IMR-90 (cell line): ENCODE measurements at regions not wholly inside any gene's neighbourhood (a gene's known extent, or its start where the extent isn't known, plus 50 kb on each side); places are given as distances from the start of the nearest gene placed in this dataset.

Experiments
- ATAC-seq: fragments of 200-7000 bp; cut with Tn5 transposase; 2 replicates; pipeline ENCODE4 v1.9.1; 2020; ENCODE audit warnings: low read depth, mild to moderate bottlenecking, moderate library complexity
- BruUV-seq: library from RNA; stranded (reverse); fragments of 400-500 nt; replicated peaks from 2 replicates; lab custom pipeline; 2021; lab: Mats Ljungman, UMichigan
- CTCF ChIA-PET: fragments of 300-600 bp; formaldehyde crosslinking; extraction: SDS; loops from one replicate; lab custom pipeline; 2021; ENCODE audit warnings: antibody characterized with exemption; lab: Yijun Ruan, JAX
- POLR2A ChIA-PET: fragments of 300-600 bp; sonication (Branson Sonifier 250); formaldehyde crosslinking; loops from one replicate; lab custom pipeline; 2022; ENCODE audit warnings: antibody characterized with exemption; ENCODE audit not compliant: unreplicated experiment; lab: Charles Lee
- DNase-seq: peaks from one replicate; pipeline ENCODE4 v3.0.0; 2013
- H2AFZ ChIP-seq: replicated peaks from 2 replicates; pipeline ENCODE3; 2013; ENCODE audit warnings: low read length, mild to moderate bottlenecking; ENCODE audit not compliant: poor library complexity
- H2AK5ac ChIP-seq: 2 replicates; pipeline ENCODE4 v1.6.1; 2013; ENCODE audit warnings: low read depth, low read length, inconsistent platforms
- H2AK9ac ChIP-seq: replicated peaks from 2 replicates; pipeline ENCODE3; 2013; ENCODE audit warnings: mild to moderate bottlenecking, low read depth, low read length, moderate library complexity; ENCODE audit not compliant: poor library complexity
- H2BK120ac ChIP-seq: 2 replicates; pipeline ENCODE4 v1.6.1; 2013; ENCODE audit warnings: low read depth, low read length, inconsistent platforms
- H2BK15ac ChIP-seq: 3 replicates; pipeline ENCODE4 v1.6.1; 2013; ENCODE audit warnings: low read depth, low read length, inconsistent platforms
- H2BK20ac ChIP-seq: 2 replicates; pipeline ENCODE4 v1.6.1; 2013; ENCODE audit warnings: low read depth, mild to moderate bottlenecking, inconsistent platforms, low read length, moderate library complexity
- H2BK5ac ChIP-seq: 2 replicates; pipeline ENCODE4 v1.6.1; 2013; ENCODE audit warnings: mild to moderate bottlenecking, low read depth, low read length, inconsistent platforms; ENCODE audit not compliant: poor library complexity, severe bottlenecking
- H3K14ac ChIP-seq: replicated peaks from 2 replicates; pipeline ENCODE4 v1.6.1; 2013; ENCODE audit warnings: low read depth, low read length, inconsistent platforms
- H3K18ac ChIP-seq: 2 replicates; pipeline ENCODE4 v1.6.1; 2013; ENCODE audit warnings: low read depth, low read length, control low read depth
- H3K23ac ChIP-seq: 2 replicates; pipeline ENCODE4 v1.6.1; 2013; ENCODE audit warnings: low read depth, low read length, inconsistent platforms
- H3K27ac ChIP-seq: 2 replicates; pipeline ENCODE4 v1.5.1; 2013; ENCODE audit warnings: mild to moderate bottlenecking, control low read depth, low read length; ENCODE audit not compliant: insufficient read depth
- H3K27me3 ChIP-seq: 2 replicates; pipeline ENCODE4 v1.6.1; 2013; ENCODE audit warnings: low read length; ENCODE audit not compliant: control insufficient read depth, insufficient read depth
- H3K36me3 ChIP-seq: 2 replicates; pipeline ENCODE4 v1.6.1; 2013; ENCODE audit warnings: low read length, mixed read lengths; ENCODE audit not compliant: control insufficient read depth, insufficient read depth
- H3K4ac ChIP-seq: 2 replicates; pipeline ENCODE4 v1.6.1; 2013; ENCODE audit warnings: low read depth, low read length, inconsistent platforms
- H3K4me1 ChIP-seq: 2 replicates; pipeline ENCODE4 v1.6.1; 2013; ENCODE audit warnings: low read length, mixed read lengths; ENCODE audit not compliant: control insufficient read depth, insufficient read depth
- H3K4me2 ChIP-seq: 2 replicates; pipeline ENCODE4 v1.6.1; 2013; ENCODE audit warnings: low read depth, mild to moderate bottlenecking, control low read depth, low read length, moderate library complexity
- H3K4me3 ChIP-seq: 2 replicates; pipeline ENCODE4 v1.5.1; 2013; ENCODE audit warnings: low read depth, mild to moderate bottlenecking, control low read depth, low read length, moderate library complexity; ENCODE audit not compliant: insufficient read depth
- H3K56ac ChIP-seq: 2 replicates; pipeline ENCODE4 v1.6.1; 2013; ENCODE audit warnings: low read length, inconsistent platforms; ENCODE audit not compliant: insufficient read depth; ENCODE audit errors: extremely low read depth
- H3K79me1 ChIP-seq, 2 experiments: 2 replicates each; pipeline ENCODE4 v1.6.1; 2013; ENCODE audit warnings: low read length in 2 of 2, inconsistent platforms in 1 of 2, low read depth in 1 of 2
- H3K9ac ChIP-seq: 2 replicates; pipeline ENCODE4 v1.6.1; 2013; ENCODE audit warnings: low read depth, low read length, control low read depth
- H3K9me1 ChIP-seq: 2 replicates; pipeline ENCODE4 v1.6.1; 2013; ENCODE audit warnings: low read length, inconsistent platforms; ENCODE audit not compliant: insufficient read depth
- H3K9me3 ChIP-seq: 2 replicates; pipeline ENCODE4 v1.6.1; 2013; ENCODE audit warnings: low read length; ENCODE audit not compliant: control insufficient read depth, insufficient read depth
- H4K20me1 ChIP-seq: 2 replicates; pipeline ENCODE4 v1.6.1; 2013; ENCODE audit warnings: low read length, inconsistent platforms; ENCODE audit not compliant: insufficient read depth
- H4K5ac ChIP-seq: 2 replicates; pipeline ENCODE4 v1.6.1; 2013; ENCODE audit warnings: mild to moderate bottlenecking, low read depth, low read length, control low read depth
- H4K8ac ChIP-seq, 2 experiments: 2 replicates each; pipeline ENCODE4 v1.6.1; 2013; ENCODE audit warnings: low read depth in 2 of 2, low read length in 2 of 2, control low read depth in 1 of 2, inconsistent platforms in 1 of 2
- H4K91ac ChIP-seq: 2 replicates; pipeline ENCODE4 v1.6.1; 2013; ENCODE audit warnings: low read depth, low read length, inconsistent platforms; ENCODE audit not compliant: insufficient read depth
- CEBPB ChIP-seq: IDR thresholded peaks from 2 replicates; pipeline ENCODE4 v1.6.1; 2012; ENCODE audit warnings: low read depth, low read length, improper control_type of control experiment
- NFE2L2 ChIP-seq: fragments of 150-350 bp; IDR thresholded peaks from 2 replicates; pipeline ENCODE4 v1.6.1; 2016; ENCODE audit warnings: low read depth, mild to moderate bottlenecking, low read length
- RCOR1 ChIP-seq: IDR thresholded peaks from 2 replicates; pipeline ENCODE4 v1.6.1; 2012; ENCODE audit warnings: mild to moderate bottlenecking, low read length, improper control_type of control experiment; ENCODE audit not compliant: insufficient replicate concordance
- WGBS, 2 experiments: methylation state at CpG; one replicate each; pipeline versions ENCODE4 v1.1.5 to v1.1.7; 2013; ENCODE audit warnings: missing lambda C conversion rate in 2 of 2; ENCODE audit not compliant: insufficient read length in 1 of 2; ENCODE audit errors: extremely low coverage in 2 of 2; 5-methylcytosine and 5-hydroxymethylcytosine counted together
- dilution Hi-C: fragments of 300-500 bp; cut with HindIII; formaldehyde crosslinking; loops from one replicate; pipeline ENCODE4 v1.14.3; 2018; ENCODE audit warnings: low sequenced_read_pairs; ENCODE audit not compliant: unreplicated experiment
- in situ Hi-C: fragments of 300-500 bp; cut with MboI; formaldehyde crosslinking; loops from 3 replicates; pipeline ENCODE4 v1.14.3; 2019; ENCODE audit warnings: low sequenced_read_pairs, inconsistent platforms, mixed read lengths
- intact Hi-C: fragments of 100-400 bp; cut with micrococcal nuclease; formaldehyde crosslinking; loops from 2 replicates; pipeline ENCODE4 v1.10.0; 2022
- TF ChIP-seq, protein P1 (sequence below): fragments of 150-350 bp; IDR thresholded peaks from 2 replicates; pipeline ENCODE4 v1.6.1; 2017; ENCODE audit warnings: mild to moderate bottlenecking, antibody characterized with exemption, low read length, low read depth

DNA sequence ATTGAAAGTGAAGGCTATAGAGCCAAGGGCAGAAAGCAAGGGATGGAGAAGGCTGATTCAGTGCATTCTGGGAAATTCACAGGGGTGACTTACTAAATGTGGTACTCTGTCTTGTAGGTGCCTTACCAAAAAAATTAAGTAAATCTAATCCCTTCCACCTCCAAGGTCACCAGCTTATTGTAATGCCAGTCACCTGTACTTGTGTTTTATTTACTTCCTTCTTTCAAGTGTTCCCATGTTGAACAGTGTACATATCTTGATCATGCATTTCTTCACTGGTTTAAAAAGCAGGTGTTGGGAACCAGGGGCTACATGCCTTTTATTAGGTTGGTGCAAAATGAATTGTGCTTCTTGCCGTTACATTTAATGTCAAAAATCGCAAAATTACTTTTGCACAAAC is 137.0 kb upstream of the ARHGAP28 start:
- Histone ChIP-seq H2AFZ (no peak overlapping the region), H2BK120ac (no peak overlapping the region), H3K9me3 (no peaks in the 10 kb centered on the region), H3K4me1 (no peaks in the 10 kb centered on the region; the same call in 1 of the 2 replicates), H3K27ac (no peak overlapping the region), H4K5ac (no peak overlapping the region), H2BK5ac (no peak overlapping the region), H3K56ac (no peak overlapping the region), H4K8ac (no peak overlapping the region), H3K4me2 (no peak overlapping the region), H3K18ac (no peak overlapping the region), H2BK20ac (no peak overlapping the region), H2AK9ac (no peak overlapping the region), H4K91ac (no peak overlapping the region), H4K20me1 (no peaks in the 10 kb centered on the region), H3K27me3 (peaks cover under 1% of the 10 kb centered on the region; the same call in 1 of the 2 replicates), H3K36me3 (no peaks in the 10 kb centered on the region), H3K9me1 (no peaks in the 10 kb centered on the region), H3K79me1 (no peaks in the 10 kb centered on the region), H3K23ac (no peak overlapping the region), H3K14ac (no peak overlapping the region), H2AK5ac (no peak overlapping the region), H2BK15ac (no peak overlapping the region), H3K9ac (no peak overlapping the region), H3K4ac (no peak overlapping the region), H3K4me3 (no peak overlapping the region)
- CTCF ChIA-PET, result no interaction called here
- no TSS peak for BruUV-seq
- in situ Hi-C loops, result no loop called here
- ATAC-seq (no peak), DNase-seq (no peak)
- intact Hi-C loops, result no loop called here
- dilution Hi-C loops, result no loop called here
- TF ChIP-seq CEBPB (no peak), NFE2L2 (no peak), RCOR1 (no peak)
- TF ChIP-seq, protein P1, sequence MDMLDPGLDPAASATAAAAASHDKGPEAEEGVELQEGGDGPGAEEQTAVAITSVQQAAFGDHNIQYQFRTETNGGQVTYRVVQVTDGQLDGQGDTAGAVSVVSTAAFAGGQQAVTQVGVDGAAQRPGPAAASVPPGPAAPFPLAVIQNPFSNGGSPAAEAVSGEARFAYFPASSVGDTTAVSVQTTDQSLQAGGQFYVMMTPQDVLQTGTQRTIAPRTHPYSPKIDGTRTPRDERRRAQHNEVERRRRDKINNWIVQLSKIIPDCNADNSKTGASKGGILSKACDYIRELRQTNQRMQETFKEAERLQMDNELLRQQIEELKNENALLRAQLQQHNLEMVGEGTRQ, result no peak
- WGBS, 2 experiments, result no CpG with 5 or more reads among the region's 2 CpGs
- POLR2A ChIA-PET, result no interaction called here
